Esophagus squamous epithelium (tissue), 5 donors: ENCODE measurements at regions not wholly inside any gene's neighbourhood (a gene's known extent, or its start where the extent isn't known, plus 50 kb on each side); places are given as distances from the start of the nearest gene placed in this dataset.
A peak's percentile ranks its signal among the peaks of the same experiment; 100 is the strongest.

ENCODE experiments used
- DNase-seq: peaks from one replicate; lab custom pipeline; 2025; lab: John Stamatoyannopoulos, UW
- H3K27ac ChIP-seq, 4 donors: fragments of 200-600 bp; sonication (generic); one replicate each; pipeline ENCODE4 v1.5.1; 2016 to 2019; ENCODE audit warnings: mild to moderate bottlenecking in 1 of 4
- H3K27me3 ChIP-seq, 4 donors: fragments of 200-600 bp; sonication (generic); 1 replicate in 3 of 4; 2 replicates in 1 of 4; pipeline versions ENCODE4 v1.5.1 to v1.6.0; 2017 to 2021; ENCODE audit warnings: antibody characterized with exemption in 1 of 4
- H3K36me3 ChIP-seq, 3 donors: fragments of 200-600 bp; sonication (generic); one replicate each; pipeline ENCODE4 v1.5.1; 2016 to 2019
- H3K4me1 ChIP-seq, 3 donors: fragments of 200-600 bp; sonication (generic); one replicate each; pipeline ENCODE4 v1.5.1; 2017 to 2019
- H3K4me3 ChIP-seq, 4 donors: fragments of 200-600 bp; sonication (generic); 1 replicate in 3 of 4; 2 replicates in 1 of 4; pipeline ENCODE4 v1.5.1; 2016 to 2019; ENCODE audit warnings: mild to moderate bottlenecking in 2 of 4, moderate library complexity in 1 of 4
- H3K9me3 ChIP-seq, 3 donors: fragments of 200-600 bp; sonication (generic); one replicate each; pipeline ENCODE4 v1.5.1; 2016 to 2019
- CTCF ChIP-seq, 6 experiments: fragments of 450-650 bp in 4 of 6; fragments of 200-600 bp in 2 of 6; sonication (generic) in 2 of 6; IDR thresholded peaks; one replicate each; pipeline ENCODE4 v1.5.1; 2016 to 2019; ENCODE audit warnings: antibody characterized with exemption in 6 of 6, mild to moderate bottlenecking in 4 of 6, moderate library complexity in 4 of 6
- POLR2A ChIP-seq, 4 donors: fragments of 450-650 bp; IDR thresholded peaks; one replicate each; pipeline ENCODE4 v1.6.1; 2017; ENCODE audit warnings: antibody characterized with exemption in 4 of 4, mild to moderate bottlenecking in 4 of 4, moderate library complexity in 3 of 4
- WGBS, 2 donors: methylation state at CpG; one replicate each; pipeline ENCODE4 v1.1.5; 2018; 5-methylcytosine and 5-hydroxymethylcytosine counted together
- intact Hi-C: fragments of 100-400 bp; cut with DNase I; formaldehyde crosslinking; loops from one replicate; pipeline ENCODE4 v1.15.0; 2022
- donor health status: DM: yes; HTN: yes; CAD: no.

- peaks cover 0 to 12% (median 10%) of the 10 kb centered on the region in 3 donors for H3K4me1 ChIP-seq
- no peak overlapping the region for H3K4me3 ChIP-seq
- H3K27ac ChIP-seq: no peak overlapping the region
- intact Hi-C loops: no loop called here
- no peak for DNase-seq
- peaks cover 7 to 21% (median 19%) of the 10 kb centered on the region in 3 donors for H3K9me3 ChIP-seq
- H3K27me3 ChIP-seq: peaks cover 0 to 9% (median 0%) of the 10 kb centered on the region in 4 donors
- WGBS, 2 donors: 0 to 95% methylated on average over 1 to 7 of the region's 10 CpGs
- TF ChIP-seq CTCF (IDR thresholded peaks at IDR 0.05) (no peak), POLR2A (IDR thresholded peaks at IDR 0.05) (no peak)
- no peaks in the 10 kb centered on the region for H3K36me3 ChIP-seq
These were observed 97.3 kb upstream of the ZNF469 start for GRCh38 chr16:88285514-88285822.

GRCh38 chr16:88286301-88286923, 96.3 kb upstream of the ZNF469 start:
- Histone ChIP-seq H3K36me3 (no peaks in the 10 kb centered on the region), H3K4me3 (no peak overlapping the region), H3K27me3 (peaks cover 0 to 19% (median 0%) of the 10 kb centered on the region in 4 donors), H3K4me1 (peaks cover 0 to 12% (median 10%) of the 10 kb centered on the region in 3 donors), H3K9me3 (peaks cover 7 to 21% (median 19%) of the 10 kb centered on the region in 3 donors), H3K27ac (no peak overlapping the region)
- 88 to 91% methylated on average over 9 of the region's 10 CpGs for WGBS, 2 donors
- TF ChIP-seq CTCF (IDR thresholded peaks at IDR 0.05): no peak
- no peak for TF ChIP-seq POLR2A (IDR thresholded peaks at IDR 0.05)
- intact Hi-C loops: no loop called here
- DNase-seq: no peak

- H3K4me1 ChIP-seq: peaks cover 0 to 9% (median 8%) of the 10 kb centered on the region in 3 donors
- no peak for DNase-seq
- peak in 3 of 6 experiments; percentile 13 to 81 (median 33) for TF ChIP-seq CTCF (IDR thresholded peaks at IDR 0.05)
- TF ChIP-seq POLR2A (IDR thresholded peaks at IDR 0.05): no peak
- 73 to 90% methylated on average over 3 of the region's 3 CpGs for WGBS, 2 donors
- no peak overlapping the region for H3K27ac ChIP-seq
- peaks cover 7 to 21% (median 19%) of the 10 kb centered on the region in 3 donors for H3K9me3 ChIP-seq
- peaks cover 0 to 24% (median 0%) of the 10 kb centered on the region in 4 donors for H3K27me3 ChIP-seq
- intact Hi-C loops: no loop called here
- no peaks in the 10 kb centered on the region for H3K36me3 ChIP-seq
- no peak overlapping the region for H3K4me3 ChIP-seq
These were observed 95.5 kb upstream of the ZNF469 start for GRCh38 chr16:88287219-88287618.

- no peak for DNase-seq
- Histone ChIP-seq H3K27me3 (peaks cover 0 to 27% (median 0%) of the 10 kb centered on the region in 4 donors), H3K36me3 (no peaks in the 10 kb centered on the region), H3K4me1 (no peaks in the 10 kb centered on the region), H3K9me3 (peaks cover 7 to 21% (median 19%) of the 10 kb centered on the region in 3 donors), H3K4me3 (no peak overlapping the region), H3K27ac (no peak overlapping the region)
- intact Hi-C loops: no loop called here
- 62 to 81% methylated on average over 3 of the region's 3 CpGs for WGBS, 2 donors
- TF ChIP-seq POLR2A (IDR thresholded peaks at IDR 0.05) (no peak), CTCF (IDR thresholded peaks at IDR 0.05) (no peak)
These were observed 94.5 kb upstream of the ZNF469 start for GRCh38 chr16:88288303-88288702.

DNA sequence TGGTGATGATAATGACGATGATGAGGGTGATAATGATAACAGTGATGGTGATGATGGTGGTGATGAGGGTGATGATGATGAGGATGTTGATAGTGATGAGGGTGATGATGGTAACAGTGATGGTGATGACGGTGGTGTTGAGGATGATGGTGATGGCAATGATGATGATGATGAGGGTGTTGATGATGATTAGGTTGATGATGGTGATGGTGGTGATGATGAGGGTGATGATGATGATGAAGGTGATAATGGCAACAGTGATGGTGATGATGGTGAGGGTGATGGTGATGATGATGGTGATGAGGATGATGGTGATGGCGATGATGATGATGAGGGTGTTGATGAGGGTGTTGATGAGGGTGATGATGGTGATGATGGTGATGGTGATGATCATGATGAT, 93.8 kb upstream of the ZNF469 start:
- intact Hi-C loops: no loop called here
- DNase-seq: no peak

More for the DNA sequence above, 93.8 kb upstream of the ZNF469 start:
- H3K27me3 ChIP-seq: peaks cover 0 to 33% (median 0%) of the 10 kb centered on the region in 4 donors
- H3K9me3 ChIP-seq: peaks cover 7 to 21% (median 19%) of the 10 kb centered on the region in 3 donors
- WGBS, 2 donors: 90 to 92% methylated on average over 3 of the region's 3 CpGs
- no peaks in the 10 kb centered on the region for H3K36me3 ChIP-seq
- H3K4me1 ChIP-seq: no peaks in the 10 kb centered on the region
- H3K4me3 ChIP-seq: no peak overlapping the region
- TF ChIP-seq CTCF (IDR thresholded peaks at IDR 0.05): no peak
- TF ChIP-seq POLR2A (IDR thresholded peaks at IDR 0.05): no peak
- no peak overlapping the region for H3K27ac ChIP-seq
